ENCODE measurements at regions not wholly inside any gene's neighbourhood (a gene's known extent, or its start where the extent isn't known, plus 50 kb on each side); places are given as distances from the start of the nearest gene placed in this dataset.

GRCh38 chr13:44230736-44231135 is 142.9 kb upstream of the SERP2 start:
- Histone ChIP-seq H3K4me1 (ENCODE audit: control insufficient read depth, insufficient read depth, low read length) (peaks cover 15% of the 10 kb centered on the region), H3K9ac (ENCODE audit: low read length) (no peak overlapping the region), H3K9me3 (ENCODE audit: control insufficient read depth, low read length) (no peaks in the 10 kb centered on the region), H3K4me3 (ENCODE audit: low read length) (no peak overlapping the region), H3K36me3 (ENCODE audit: control insufficient read depth, insufficient read depth, low read length) (no peaks in the 10 kb centered on the region), H3K27me3 (ENCODE audit: control insufficient read depth, insufficient read depth, low read length) (no peaks in the 10 kb centered on the region)

DNA sequence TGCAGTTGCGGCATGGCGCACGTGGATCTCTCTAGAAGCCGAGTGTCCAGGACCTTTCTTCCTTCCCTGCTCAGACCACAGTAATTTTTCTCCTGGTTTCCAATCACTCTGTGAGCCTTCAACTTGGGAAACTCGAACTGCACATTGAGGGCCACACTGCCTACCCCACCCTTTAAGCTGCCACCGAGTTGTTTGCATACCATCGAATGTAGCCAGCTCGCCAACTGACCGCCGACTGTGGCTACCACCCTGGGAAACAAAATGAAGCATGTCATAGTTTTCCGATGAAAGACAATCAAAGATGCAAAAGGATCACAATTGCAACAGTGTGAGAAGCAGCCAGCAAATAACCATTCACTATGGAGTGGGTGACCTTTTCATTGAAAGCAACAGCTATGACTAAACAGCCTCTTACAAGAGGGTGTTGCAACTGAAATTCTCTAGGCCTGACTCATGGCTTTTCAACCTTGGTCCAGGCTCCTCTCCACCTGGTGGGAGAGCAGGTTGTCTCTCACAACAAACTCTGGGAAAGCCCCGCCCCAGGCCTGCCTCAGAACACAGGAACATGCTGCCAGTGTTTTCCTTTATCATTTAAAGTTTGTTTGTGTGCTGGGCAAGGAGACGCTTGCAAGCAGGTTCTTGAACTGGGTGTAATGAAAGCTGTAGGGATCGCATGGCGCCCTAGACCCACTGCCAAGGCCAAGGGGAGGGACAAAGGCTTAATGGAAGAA is 141.7 kb upstream of the SERP2 start:
- Histone ChIP-seq H3K9me3 (ENCODE audit: control insufficient read depth, low read length) (no peaks in the 10 kb centered on the region), H3K27me3 (ENCODE audit: control insufficient read depth, insufficient read depth, low read length) (no peaks in the 10 kb centered on the region), H3K4me3 (ENCODE audit: low read length) (no peak overlapping the region), H3K4me1 (ENCODE audit: control insufficient read depth, insufficient read depth, low read length) (peaks cover 21% of the 10 kb centered on the region), H3K36me3 (ENCODE audit: control insufficient read depth, insufficient read depth, low read length) (no peaks in the 10 kb centered on the region), H3K9ac (ENCODE audit: low read length) (no peak overlapping the region)

- no peaks in the 10 kb centered on the region for H3K27me3 ChIP-seq (ENCODE audit: control insufficient read depth, insufficient read depth, low read length)
- H3K9ac ChIP-seq (ENCODE audit: low read length) = peak overlapping the region; percentile 20
Observed at GRCh38 chr13:44232774-44233173, 140.8 kb upstream of the SERP2 start.

GRCh38 chr13:44234566-44234965 is 139.1 kb upstream of the SERP2 start:
- Histone ChIP-seq H3K9ac (ENCODE audit: low read length) (no peak overlapping the region), H3K4me3 (ENCODE audit: low read length) (no peak overlapping the region), H3K4me1 (ENCODE audit: control insufficient read depth, insufficient read depth, low read length) (peaks cover 35% of the 10 kb centered on the region), H3K36me3 (ENCODE audit: control insufficient read depth, insufficient read depth, low read length) (no peaks in the 10 kb centered on the region), H3K9me3 (ENCODE audit: control insufficient read depth, low read length) (no peaks in the 10 kb centered on the region), H3K27me3 (ENCODE audit: control insufficient read depth, insufficient read depth, low read length) (no peaks in the 10 kb centered on the region)

More at GRCh38 chr13:44232774-44233173, 140.8 kb upstream of the SERP2 start:
- Histone ChIP-seq H3K4me3 (ENCODE audit: low read length) (no peak overlapping the region), H3K36me3 (ENCODE audit: control insufficient read depth, insufficient read depth, low read length) (no peaks in the 10 kb centered on the region), H3K9me3 (ENCODE audit: control insufficient read depth, low read length) (no peaks in the 10 kb centered on the region), H3K4me1 (ENCODE audit: control insufficient read depth, insufficient read depth, low read length) (peaks cover 28% of the 10 kb centered on the region)

GRCh38 chr13:44236370-44236769 is 137.3 kb upstream of the SERP2 start:
- no peak overlapping the region for H3K4me3 ChIP-seq (ENCODE audit: low read length)
- H3K36me3 ChIP-seq (ENCODE audit: control insufficient read depth, insufficient read depth, low read length) = no peaks in the 10 kb centered on the region
- peaks cover 35% of the 10 kb centered on the region for H3K4me1 ChIP-seq (ENCODE audit: control insufficient read depth, insufficient read depth, low read length)
- no peak overlapping the region for H3K9ac ChIP-seq (ENCODE audit: low read length)
- no peaks in the 10 kb centered on the region for H3K9me3 ChIP-seq (ENCODE audit: control insufficient read depth, low read length)
- no peaks in the 10 kb centered on the region for H3K27me3 ChIP-seq (ENCODE audit: control insufficient read depth, insufficient read depth, low read length)

GRCh38 chr13:44236801-44237207 is 136.8 kb upstream of the SERP2 start:
- Histone ChIP-seq H3K4me3 (ENCODE audit: low read length) (no peak overlapping the region), H3K9ac (ENCODE audit: low read length) (no peak overlapping the region), H3K36me3 (ENCODE audit: control insufficient read depth, insufficient read depth, low read length) (no peaks in the 10 kb centered on the region), H3K27me3 (ENCODE audit: control insufficient read depth, insufficient read depth, low read length) (no peaks in the 10 kb centered on the region), H3K4me1 (ENCODE audit: control insufficient read depth, insufficient read depth, low read length) (peaks cover 32% of the 10 kb centered on the region), H3K9me3 (ENCODE audit: control insufficient read depth, low read length) (no peaks in the 10 kb centered on the region)

- no peaks in the 10 kb centered on the region for H3K27me3 ChIP-seq (ENCODE audit: control insufficient read depth, insufficient read depth, low read length)
- H3K9me3 ChIP-seq (ENCODE audit: control insufficient read depth, low read length) = no peaks in the 10 kb centered on the region
- no peak overlapping the region for H3K9ac ChIP-seq (ENCODE audit: low read length)
- H3K4me1 ChIP-seq (ENCODE audit: control insufficient read depth, insufficient read depth, low read length) = peaks cover 27% of the 10 kb centered on the region
- no peaks in the 10 kb centered on the region for H3K36me3 ChIP-seq (ENCODE audit: control insufficient read depth, insufficient read depth, low read length)
- no peak overlapping the region for H3K4me3 ChIP-seq (ENCODE audit: low read length)
Observed at GRCh38 chr13:44237276-44237767, 136.3 kb upstream of the SERP2 start.

- Histone ChIP-seq H3K4me3 (ENCODE audit: low read length) (no peak overlapping the region), H3K4me1 (ENCODE audit: control insufficient read depth, insufficient read depth, low read length) (peaks cover 21% of the 10 kb centered on the region), H3K9me3 (ENCODE audit: control insufficient read depth, low read length) (no peaks in the 10 kb centered on the region), H3K27me3 (ENCODE audit: control insufficient read depth, insufficient read depth, low read length) (no peaks in the 10 kb centered on the region), H3K36me3 (ENCODE audit: control insufficient read depth, insufficient read depth, low read length) (no peaks in the 10 kb centered on the region), H3K9ac (ENCODE audit: low read length) (no peak overlapping the region)
Observed at GRCh38 chr13:44237881-44238421, 135.7 kb upstream of the SERP2 start.

DNA sequence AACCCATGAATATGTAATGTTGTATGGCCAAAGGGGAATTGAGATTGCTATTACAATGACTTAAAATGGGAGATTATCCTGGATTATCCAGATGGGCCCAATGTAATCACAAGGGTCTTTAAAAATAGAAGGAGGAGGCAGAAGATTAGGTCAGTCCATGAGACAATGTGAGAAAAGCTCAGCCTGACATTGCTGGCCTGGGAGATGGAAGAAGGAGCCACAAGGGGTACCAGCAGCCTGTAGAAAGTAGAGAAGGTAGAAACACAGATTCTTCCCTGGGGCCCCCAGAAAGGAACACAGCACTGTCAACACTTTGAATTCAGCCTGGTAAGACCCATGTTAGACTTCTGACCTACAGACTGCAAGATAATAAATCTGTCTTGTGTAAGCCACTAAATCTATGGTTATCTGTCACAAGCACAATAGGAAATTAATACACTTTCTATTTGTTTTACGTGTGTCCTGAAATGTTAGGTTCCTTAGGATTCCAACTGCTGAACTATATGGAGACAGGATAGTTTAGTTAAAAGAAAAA is 132.9 kb upstream of the SERP2 start:
- H3K4me1 ChIP-seq (ENCODE audit: control insufficient read depth, insufficient read depth, low read length) = peaks cover 23% of the 10 kb centered on the region
- no peaks in the 10 kb centered on the region for H3K36me3 ChIP-seq (ENCODE audit: control insufficient read depth, insufficient read depth, low read length)
- no peak overlapping the region for H3K9ac ChIP-seq (ENCODE audit: low read length)
- no peaks in the 10 kb centered on the region for H3K9me3 ChIP-seq (ENCODE audit: control insufficient read depth, low read length)
- H3K4me3 ChIP-seq (ENCODE audit: low read length) = no peak overlapping the region
- no peaks in the 10 kb centered on the region for H3K27me3 ChIP-seq (ENCODE audit: control insufficient read depth, insufficient read depth, low read length)

DNA sequence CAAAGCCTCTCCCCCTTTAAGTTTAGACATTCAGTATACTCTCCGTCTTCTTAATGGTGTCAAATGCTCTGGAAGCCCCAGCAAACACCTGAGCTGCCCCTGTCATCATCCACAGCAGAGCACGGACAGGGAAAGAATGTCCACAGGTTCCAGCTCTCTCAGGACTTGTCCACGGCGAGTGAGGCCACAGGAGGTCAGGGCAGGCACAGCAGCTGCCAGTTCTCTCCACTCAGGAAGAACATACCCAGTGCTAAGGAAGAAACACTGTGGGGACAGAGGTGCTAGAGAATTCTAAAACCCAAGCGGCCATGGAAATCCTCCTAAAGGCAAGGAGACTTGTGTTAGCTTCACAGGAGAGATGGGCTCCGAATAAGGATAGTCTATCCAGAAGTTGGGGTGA is 132.0 kb upstream of the SERP2 start:
- Histone ChIP-seq H3K4me3 (ENCODE audit: low read length) (no peak overlapping the region), H3K36me3 (ENCODE audit: control insufficient read depth, insufficient read depth, low read length) (no peaks in the 10 kb centered on the region), H3K9me3 (ENCODE audit: control insufficient read depth, low read length) (no peaks in the 10 kb centered on the region), H3K4me1 (ENCODE audit: control insufficient read depth, insufficient read depth, low read length) (peaks cover 20% of the 10 kb centered on the region), H3K27me3 (ENCODE audit: control insufficient read depth, insufficient read depth, low read length) (no peaks in the 10 kb centered on the region), H3K9ac (ENCODE audit: low read length) (no peak overlapping the region)

DNA sequence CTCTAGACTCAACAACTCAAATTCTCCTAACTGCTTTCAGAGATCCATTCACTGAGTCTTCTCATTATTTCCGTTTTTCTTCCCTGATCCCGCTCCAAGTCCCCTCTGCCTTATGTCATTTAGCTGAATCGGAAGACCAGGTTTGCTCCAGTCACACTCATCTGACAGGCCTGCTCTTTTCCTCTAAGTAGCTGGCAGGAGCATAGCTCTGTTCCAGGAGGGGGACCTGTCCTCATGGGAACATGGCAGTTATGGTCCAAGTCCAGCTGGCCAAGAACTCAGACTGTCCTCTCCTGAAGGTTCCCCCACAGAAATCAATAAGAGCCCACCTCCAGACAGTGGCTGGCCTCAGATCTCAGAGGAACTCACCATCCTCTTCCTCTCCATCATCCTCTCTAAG is 130.9 kb upstream of the SERP2 start:
- Histone ChIP-seq H3K9ac (ENCODE audit: low read length) (no peak overlapping the region), H3K9me3 (ENCODE audit: control insufficient read depth, low read length) (no peaks in the 10 kb centered on the region)

GRCh38 chr13:44243198-44243857 is 130.3 kb upstream of the SERP2 start:
- no peaks in the 10 kb centered on the region for H3K27me3 ChIP-seq (ENCODE audit: control insufficient read depth, insufficient read depth, low read length)
- H3K36me3 ChIP-seq (ENCODE audit: control insufficient read depth, insufficient read depth, low read length) = no peaks in the 10 kb centered on the region
- H3K9ac ChIP-seq (ENCODE audit: low read length) = no peak overlapping the region
- no peak overlapping the region for H3K4me3 ChIP-seq (ENCODE audit: low read length)
- H3K9me3 ChIP-seq (ENCODE audit: control insufficient read depth, low read length) = no peaks in the 10 kb centered on the region
- H3K4me1 ChIP-seq (ENCODE audit: control insufficient read depth, insufficient read depth, low read length) = peaks cover 5% of the 10 kb centered on the region

More for the DNA sequence above, 130.9 kb upstream of the SERP2 start:
- Histone ChIP-seq H3K4me1 (ENCODE audit: control insufficient read depth, insufficient read depth, low read length) (peaks cover 10% of the 10 kb centered on the region), H3K4me3 (ENCODE audit: low read length) (no peak overlapping the region), H3K36me3 (ENCODE audit: control insufficient read depth, insufficient read depth, low read length) (no peaks in the 10 kb centered on the region), H3K27me3 (ENCODE audit: control insufficient read depth, insufficient read depth, low read length) (no peaks in the 10 kb centered on the region)

All from mucosa of stomach (tissue), 1 donor.